Hepatocyte (in vitro differentiated cells): ENCODE measurements at regions not wholly inside any gene's neighbourhood (a gene's known extent, or its start where the extent isn't known, plus 50 kb on each side); places are given as distances from the start of the nearest gene placed in this dataset.
A peak's percentile ranks its signal among the peaks of the same experiment; 100 is the strongest.

Source experiments
- DNase-seq: peaks from one replicate; pipeline ENCODE4 v3.0.0-alpha.2; 2016; ENCODE audit warnings: low spot score
- H2AFZ ChIP-seq: fragments of 200-600 bp; sonication (generic); 2 replicates; pipeline ENCODE4 v1.6.0; 2016; ENCODE audit warnings: antibody characterized with exemption, mild to moderate bottlenecking
- H3K27ac ChIP-seq: fragments of 200-600 bp; sonication (generic); 2 replicates; pipeline ENCODE4 v1.5.1; 2016; ENCODE audit warnings: mild to moderate bottlenecking
- H3K27me3 ChIP-seq: fragments of 200-600 bp; sonication (generic); 2 replicates; pipeline ENCODE4 v1.6.1; 2016
- H3K36me3 ChIP-seq: fragments of 200-600 bp; sonication (generic); replicated peaks from 2 replicates; pipeline ENCODE4 v1.5.1; 2016; ENCODE audit warnings: low read depth; ENCODE audit not compliant: insufficient read depth
- H3K4me1 ChIP-seq: fragments of 200-600 bp; sonication (generic); 2 replicates; pipeline ENCODE4 v1.5.1; 2016; ENCODE audit warnings: mild to moderate bottlenecking, moderate library complexity; ENCODE audit not compliant: insufficient read depth
- H3K4me2 ChIP-seq: fragments of 200-600 bp; sonication (generic); 2 replicates; pipeline ENCODE4 v1.6.0; 2016
- H3K4me3 ChIP-seq: fragments of 200-600 bp; sonication (generic); 2 replicates; pipeline ENCODE4 v1.5.1; 2016; ENCODE audit warnings: mild to moderate bottlenecking
- H3K79me2 ChIP-seq: fragments of 200-600 bp; sonication (generic); 2 replicates; pipeline ENCODE4 v1.6.0; 2017; ENCODE audit warnings: mild to moderate bottlenecking
- H3K9me2 ChIP-seq: fragments of 200-600 bp; sonication (generic); replicated peaks from 2 replicates; pipeline ENCODE4 v1.6.0; 2017; ENCODE audit warnings: mild to moderate bottlenecking; ENCODE audit not compliant: insufficient read depth
- H3K9me3 ChIP-seq: fragments of 200-600 bp; sonication (generic); 2 replicates; pipeline ENCODE4 v1.5.1; 2016; ENCODE audit warnings: low read depth, mild to moderate bottlenecking
- H4K20me1 ChIP-seq: fragments of 200-600 bp; sonication (generic); 2 replicates; pipeline ENCODE4 v1.6.0; 2016; ENCODE audit warnings: mild to moderate bottlenecking; ENCODE audit not compliant: insufficient read depth, poor library complexity, severe bottlenecking
- EZH2 ChIP-seq: fragments of 200-600 bp; sonication (generic); IDR thresholded peaks from 2 replicates; pipeline ENCODE4 v1.6.1; 2016; ENCODE audit warnings: antibody characterized with exemption, mild to moderate bottlenecking, borderline replicate concordance
- EZH2phosphoT487 ChIP-seq: fragments of 200-600 bp; sonication (generic); IDR thresholded peaks from one replicate; pipeline ENCODE4 v1.6.1; 2018; ENCODE audit warnings: antibody characterized with exemption, mild to moderate bottlenecking, low read depth, moderate library complexity; ENCODE audit not compliant: unreplicated experiment, severe bottlenecking
- whole genome bisulfite sequencing: methylation state at CpG from one replicate; pipeline ENCODE4 v1.1.6; 2016; ENCODE audit warnings: low lambda C conversion rate; ENCODE audit errors: missing lambda C conversion rate; 5-methylcytosine and 5-hydroxymethylcytosine counted together
- TF ChIP-seq, protein P1 (sequence below): fragments of 200-600 bp; sonication (generic); IDR thresholded peaks from 2 replicates; pipeline ENCODE4 v1.5.1; 2016; ENCODE audit warnings: antibody characterized with exemption, mild to moderate bottlenecking; ENCODE audit not compliant: poor library complexity

- no peak overlapping the region for H2AFZ ChIP-seq
- no peak overlapping the region for H3K27ac ChIP-seq
Observed at GRCh38 chr15:95324656-95325055, 1005.8 kb upstream of the NR2F2 start.

GRCh38 chr15:95325763-95326404 is 1004.6 kb upstream of the NR2F2 start:
- no peaks in the 10 kb centered on the region for H4K20me1 ChIP-seq
- peak overlapping the region; percentile 1 for H3K27ac ChIP-seq
- H3K27me3 ChIP-seq, result peaks cover 32% of the 10 kb centered on the region

More at GRCh38 chr15:95324656-95325055, 1005.8 kb upstream of the NR2F2 start:
- Histone ChIP-seq H3K9me2 (no peaks in the 10 kb centered on the region), H3K27me3 (peaks cover 32% of the 10 kb centered on the region), H3K4me1 (no peaks in the 10 kb centered on the region), H3K9me3 (no peaks in the 10 kb centered on the region), H3K4me2 (no peak overlapping the region), H3K4me3 (no peak overlapping the region), H3K79me2 (no peaks in the 10 kb centered on the region), H3K36me3 (no peaks in the 10 kb centered on the region), H4K20me1 (no peaks in the 10 kb centered on the region)
- TF ChIP-seq, protein P1, sequence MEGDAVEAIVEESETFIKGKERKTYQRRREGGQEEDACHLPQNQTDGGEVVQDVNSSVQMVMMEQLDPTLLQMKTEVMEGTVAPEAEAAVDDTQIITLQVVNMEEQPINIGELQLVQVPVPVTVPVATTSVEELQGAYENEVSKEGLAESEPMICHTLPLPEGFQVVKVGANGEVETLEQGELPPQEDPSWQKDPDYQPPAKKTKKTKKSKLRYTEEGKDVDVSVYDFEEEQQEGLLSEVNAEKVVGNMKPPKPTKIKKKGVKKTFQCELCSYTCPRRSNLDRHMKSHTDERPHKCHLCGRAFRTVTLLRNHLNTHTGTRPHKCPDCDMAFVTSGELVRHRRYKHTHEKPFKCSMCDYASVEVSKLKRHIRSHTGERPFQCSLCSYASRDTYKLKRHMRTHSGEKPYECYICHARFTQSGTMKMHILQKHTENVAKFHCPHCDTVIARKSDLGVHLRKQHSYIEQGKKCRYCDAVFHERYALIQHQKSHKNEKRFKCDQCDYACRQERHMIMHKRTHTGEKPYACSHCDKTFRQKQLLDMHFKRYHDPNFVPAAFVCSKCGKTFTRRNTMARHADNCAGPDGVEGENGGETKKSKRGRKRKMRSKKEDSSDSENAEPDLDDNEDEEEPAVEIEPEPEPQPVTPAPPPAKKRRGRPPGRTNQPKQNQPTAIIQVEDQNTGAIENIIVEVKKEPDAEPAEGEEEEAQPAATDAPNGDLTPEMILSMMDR, result no peak
- WGBS, result 93% methylated on average over 7 of the region's 7 CpGs
- DNase-seq, result no peak

DNA sequence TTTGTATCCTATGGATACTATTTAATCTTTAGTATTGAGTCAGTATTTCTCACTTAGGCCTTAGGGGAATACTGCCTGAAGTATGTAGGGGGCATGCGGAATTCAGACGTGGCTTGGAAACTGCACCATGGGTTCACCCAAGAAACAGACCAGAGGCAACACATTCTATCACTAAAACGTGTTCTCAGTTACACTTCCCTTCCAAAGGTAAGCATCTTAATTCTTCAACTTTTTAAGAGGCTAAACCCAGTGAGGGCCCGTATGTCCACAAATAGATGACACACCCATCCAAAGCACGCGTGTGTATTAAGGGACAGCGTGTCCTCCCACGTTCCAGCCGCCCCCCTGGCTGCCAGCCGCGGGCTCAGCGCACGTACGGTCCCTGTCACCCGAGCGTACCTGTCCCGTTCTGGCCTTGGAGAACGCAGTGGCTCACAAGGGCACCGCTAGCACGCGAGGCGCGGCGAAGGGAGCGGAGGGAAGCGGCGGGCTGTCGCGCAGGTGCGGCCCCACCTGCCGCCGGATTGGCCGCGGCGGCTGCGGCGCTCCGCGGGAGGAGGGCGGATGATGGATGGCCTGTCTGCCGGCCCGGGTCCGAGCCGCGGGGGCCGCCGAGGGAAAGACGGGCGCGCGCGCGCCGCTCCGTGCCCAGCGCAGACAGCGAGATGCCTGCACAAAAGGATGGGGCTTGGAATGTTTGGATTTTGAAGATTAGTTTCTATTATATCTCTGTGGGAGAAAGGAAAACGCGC is 1003.9 kb upstream of the NR2F2 start:
- 5% methylated on average over 59 of the region's 59 CpGs for WGBS

More at GRCh38 chr15:95325763-95326404, 1004.6 kb upstream of the NR2F2 start:
- WGBS, result 69% methylated on average over 7 of the region's 7 CpGs
- H3K4me1 ChIP-seq, result no peaks in the 10 kb centered on the region
- H3K36me3 ChIP-seq, result no peaks in the 10 kb centered on the region
- no peak for TF ChIP-seq EZH2phosphoT487
- TF ChIP-seq, protein P1, result no peak
- no peak for TF ChIP-seq EZH2
- H3K79me2 ChIP-seq, result no peaks in the 10 kb centered on the region
- H2AFZ ChIP-seq, result no peak overlapping the region
- peak overlapping the region; percentile 81 for H3K4me2 ChIP-seq
- no peak for DNase-seq
- no peaks in the 10 kb centered on the region for H3K9me2 ChIP-seq
- H3K9me3 ChIP-seq, result no peaks in the 10 kb centered on the region
- no peak overlapping the region for H3K4me3 ChIP-seq

More for the DNA sequence above, 1003.9 kb upstream of the NR2F2 start:
- Histone ChIP-seq H3K4me1 (no peaks in the 10 kb centered on the region), H3K9me2 (no peaks in the 10 kb centered on the region), H3K4me3 (peak overlapping the region; percentile 35), H4K20me1 (no peaks in the 10 kb centered on the region), H3K4me2 (peak overlapping the region; percentile 81), H3K79me2 (no peaks in the 10 kb centered on the region), H3K27ac (peak overlapping the region; percentile 1), H3K9me3 (no peaks in the 10 kb centered on the region), H3K36me3 (no peaks in the 10 kb centered on the region), H3K27me3 (peaks cover 32% of the 10 kb centered on the region), H2AFZ (peak overlapping the region; percentile 40)
- DNase-seq, result peak; percentile 46
- TF ChIP-seq EZH2phosphoT487 (no peak), EZH2 (no peak)
- TF ChIP-seq, protein P1, result no peak
